Smooth muscle cell (in vitro differentiated cells): ENCODE measurements at regions not wholly inside any gene's neighbourhood (a gene's known extent, or its start where the extent isn't known, plus 50 kb on each side); places are given as distances from the start of the nearest gene placed in this dataset.
A peak's percentile ranks its signal among the peaks of the same experiment; 100 is the strongest.

Experiments used
- DNase-seq: peaks from one replicate; lab custom pipeline; 2025; ENCODE audit not compliant: unreplicated experiment; lab: John Stamatoyannopoulos, UW
- H2AFZ ChIP-seq: fragments of 200-600 bp; sonication (generic); 2 replicates; pipeline ENCODE4 v1.6.0; 2016; ENCODE audit warnings: antibody characterized with exemption, low read depth, mild to moderate bottlenecking
- H3F3A ChIP-seq: fragments of 200-600 bp; sonication (generic); 2 replicates; pipeline ENCODE4 v1.6.0; 2017; ENCODE audit warnings: antibody characterized with exemption, low read depth
- H3K27ac ChIP-seq: fragments of 200-600 bp; sonication (generic); 2 replicates; pipeline ENCODE4 v1.5.1; 2016; ENCODE audit warnings: low read depth, mild to moderate bottlenecking
- H3K27me3 ChIP-seq: fragments of 200-600 bp; sonication (generic); 2 replicates; pipeline ENCODE4 v1.6.1; 2016; ENCODE audit warnings: low read depth, mild to moderate bottlenecking
- H3K36me3 ChIP-seq: fragments of 200-600 bp; sonication (generic); 2 replicates; pipeline ENCODE4 v1.5.1; 2016; ENCODE audit warnings: low read depth
- H3K4me1 ChIP-seq: fragments of 200-600 bp; sonication (generic); 2 replicates; pipeline ENCODE4 v1.5.1; 2016; ENCODE audit warnings: low read depth
- H3K4me2 ChIP-seq: fragments of 200-600 bp; sonication (generic); 2 replicates; pipeline ENCODE4 v1.6.0; 2016; ENCODE audit warnings: mild to moderate bottlenecking
- H3K4me3 ChIP-seq: fragments of 200-600 bp; sonication (generic); 2 replicates; pipeline ENCODE4 v1.5.1; 2016; ENCODE audit warnings: mild to moderate bottlenecking
- H3K79me2 ChIP-seq: fragments of 200-600 bp; sonication (generic); 2 replicates; pipeline ENCODE4 v1.6.0; 2016; ENCODE audit warnings: low read depth, mild to moderate bottlenecking
- H3K9ac ChIP-seq: fragments of 200-600 bp; sonication (generic); 2 replicates; pipeline ENCODE4 v1.6.0; 2016; ENCODE audit warnings: low read depth
- H3K9me3 ChIP-seq: fragments of 200-600 bp; sonication (generic); replicated peaks from 2 replicates; pipeline ENCODE4 v1.5.1; 2016; ENCODE audit warnings: low read depth
- H4K20me1 ChIP-seq: fragments of 200-600 bp; sonication (generic); 2 replicates; pipeline ENCODE4 v1.6.0; 2016; ENCODE audit warnings: low read depth
- WGBS: methylation state at CpG from one replicate; pipeline ENCODE4 v1.1.7; 2016; ENCODE audit warnings: low lambda C conversion rate; 5-methylcytosine and 5-hydroxymethylcytosine counted together
- TF ChIP-seq, protein P1 (sequence below): fragments of 200-600 bp; sonication (generic); IDR thresholded peaks from 2 replicates; pipeline ENCODE4 v1.5.1; 2017; ENCODE audit warnings: borderline replicate concordance, mild to moderate bottlenecking, antibody characterized with exemption; ENCODE audit not compliant: insufficient read depth, poor library complexity, severe bottlenecking

GRCh38 chr14:51501746-51502145, 150.0 kb upstream of the FRMD6 start:
- no peak overlapping the region for H2AFZ ChIP-seq
- no peaks in the 10 kb centered on the region for H3K36me3 ChIP-seq
- H4K20me1 ChIP-seq = no peaks in the 10 kb centered on the region
- H3K9ac ChIP-seq = no peak overlapping the region
- no peak overlapping the region for H3K27ac ChIP-seq
- peaks cover 4% of the 10 kb centered on the region for H3K79me2 ChIP-seq
- no peaks in the 10 kb centered on the region for H3K9me3 ChIP-seq
- no peaks in the 10 kb centered on the region for H3K4me1 ChIP-seq
- H3F3A ChIP-seq = no peaks in the 10 kb centered on the region
- DNase-seq = no peak
- no peak overlapping the region for H3K4me3 ChIP-seq
- no peaks in the 10 kb centered on the region for H3K27me3 ChIP-seq
- no peak overlapping the region for H3K4me2 ChIP-seq
- TF ChIP-seq, protein P1, sequence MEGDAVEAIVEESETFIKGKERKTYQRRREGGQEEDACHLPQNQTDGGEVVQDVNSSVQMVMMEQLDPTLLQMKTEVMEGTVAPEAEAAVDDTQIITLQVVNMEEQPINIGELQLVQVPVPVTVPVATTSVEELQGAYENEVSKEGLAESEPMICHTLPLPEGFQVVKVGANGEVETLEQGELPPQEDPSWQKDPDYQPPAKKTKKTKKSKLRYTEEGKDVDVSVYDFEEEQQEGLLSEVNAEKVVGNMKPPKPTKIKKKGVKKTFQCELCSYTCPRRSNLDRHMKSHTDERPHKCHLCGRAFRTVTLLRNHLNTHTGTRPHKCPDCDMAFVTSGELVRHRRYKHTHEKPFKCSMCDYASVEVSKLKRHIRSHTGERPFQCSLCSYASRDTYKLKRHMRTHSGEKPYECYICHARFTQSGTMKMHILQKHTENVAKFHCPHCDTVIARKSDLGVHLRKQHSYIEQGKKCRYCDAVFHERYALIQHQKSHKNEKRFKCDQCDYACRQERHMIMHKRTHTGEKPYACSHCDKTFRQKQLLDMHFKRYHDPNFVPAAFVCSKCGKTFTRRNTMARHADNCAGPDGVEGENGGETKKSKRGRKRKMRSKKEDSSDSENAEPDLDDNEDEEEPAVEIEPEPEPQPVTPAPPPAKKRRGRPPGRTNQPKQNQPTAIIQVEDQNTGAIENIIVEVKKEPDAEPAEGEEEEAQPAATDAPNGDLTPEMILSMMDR = no peak

GRCh38 chr14:51504669-51505068, 147.0 kb upstream of the FRMD6 start:
- 96% methylated on average over 1 of the region's 1 CpG for WGBS
- TF ChIP-seq, protein P1 = no peak

DNA sequence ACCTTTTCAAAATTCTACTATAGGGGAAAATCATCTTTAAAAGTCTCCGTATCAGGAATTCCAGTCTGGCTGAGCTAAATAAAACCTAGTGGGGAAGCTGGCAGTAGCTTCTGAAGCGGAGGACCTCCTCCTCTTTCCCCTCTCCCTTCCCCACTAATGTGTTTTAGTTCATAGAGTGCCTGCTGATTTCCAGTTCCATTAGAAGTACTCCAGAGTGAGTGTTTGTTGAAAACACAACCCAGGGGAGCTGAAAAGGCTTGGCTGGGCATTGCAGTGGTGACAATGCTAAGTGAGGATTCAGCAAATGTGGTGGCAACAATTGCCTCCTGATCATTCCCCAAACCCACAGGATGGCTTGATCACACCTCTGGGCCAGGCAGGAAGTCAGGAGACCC, 144.2 kb upstream of the FRMD6 start:
- H3K27ac ChIP-seq = peak overlapping the region; percentile 57
- H3K9me3 ChIP-seq = no peaks in the 10 kb centered on the region
- TF ChIP-seq, protein P1 = no peak
- H3K79me2 ChIP-seq = no peaks in the 10 kb centered on the region
- H2AFZ ChIP-seq = peak overlapping the region; percentile 79
- no peaks in the 10 kb centered on the region for H3F3A ChIP-seq
- H3K4me2 ChIP-seq = no peak overlapping the region
- DNase-seq = no peak
- WGBS = 74% methylated on average over 2 of the region's 2 CpGs
- H3K9ac ChIP-seq = no peak overlapping the region
- no peak overlapping the region for H3K4me3 ChIP-seq
- no peaks in the 10 kb centered on the region for H3K27me3 ChIP-seq
- no peaks in the 10 kb centered on the region for H4K20me1 ChIP-seq
- H3K36me3 ChIP-seq = no peaks in the 10 kb centered on the region
- H3K4me1 ChIP-seq = peaks cover 15% of the 10 kb centered on the region

More at GRCh38 chr14:51504669-51505068, 147.0 kb upstream of the FRMD6 start:
- Histone ChIP-seq H3K36me3 (no peaks in the 10 kb centered on the region), H3K27me3 (no peaks in the 10 kb centered on the region), H3K4me3 (no peak overlapping the region), H3K79me2 (peaks cover 4% of the 10 kb centered on the region), H3F3A (no peaks in the 10 kb centered on the region), H3K4me2 (no peak overlapping the region), H3K9ac (no peak overlapping the region), H4K20me1 (no peaks in the 10 kb centered on the region), H3K4me1 (peaks cover 15% of the 10 kb centered on the region), H2AFZ (no peak overlapping the region), H3K9me3 (no peaks in the 10 kb centered on the region), H3K27ac (no peak overlapping the region)
- no peak for DNase-seq

- Histone ChIP-seq H4K20me1 (no peaks in the 10 kb centered on the region), H3K4me1 (peaks cover 15% of the 10 kb centered on the region), H3K27ac (peak overlapping the region; percentile 57), H3K36me3 (no peaks in the 10 kb centered on the region), H3K4me3 (no peak overlapping the region), H2AFZ (peak overlapping the region; percentile 79), H3K9me3 (no peaks in the 10 kb centered on the region), H3K9ac (no peak overlapping the region), H3K79me2 (no peaks in the 10 kb centered on the region), H3K27me3 (no peaks in the 10 kb centered on the region), H3F3A (no peaks in the 10 kb centered on the region), H3K4me2 (peak overlapping the region; percentile 27)
- TF ChIP-seq, protein P1 = no peak
- no peak for DNase-seq
- 58% methylated on average over 13 of the region's 13 CpGs for WGBS
These were observed 143.7 kb upstream of the FRMD6 start for GRCh38 chr14:51507906-51508511.
